HG02798 (cell line): ENCODE measurements at regions not wholly inside any gene's neighbourhood (a gene's known extent, or its start where the extent isn't known, plus 50 kb on each side); places are given as distances from the start of the nearest gene placed in this dataset.
A peak's percentile ranks its signal among the peaks of the same experiment; 100 is the strongest.
"Not testable (repeated sequence)": the region's sequence is repeated elsewhere in the genome, so short reads cannot be mapped to it uniquely, and the experiment has no call there.

Source experiments
- ATAC-seq: cut with Tn5 transposase; IDR thresholded peaks from one replicate; pipeline ENCODE4 v1.9.1; 2021; ENCODE audit warnings: mild to moderate bottlenecking; ENCODE audit not compliant: unreplicated experiment, poor library complexity

- no peak for ATAC-seq
Observed at GRCh38 chr10:53664282-53665019, 891.9 kb upstream of the MBL2 start.

- ATAC-seq: no peak
Observed at GRCh38 chr10:53650794-53651193, 878.2 kb upstream of the MBL2 start.

GRCh38 chr10:53647221-53647620, 874.6 kb upstream of the MBL2 start:
- not testable (repeated sequence) for ATAC-seq

- no peak for ATAC-seq
Observed at GRCh38 chr10:53646525-53646924, 873.9 kb upstream of the MBL2 start.

- no peak for ATAC-seq
Observed at GRCh38 chr10:53645951-53646350, 873.4 kb upstream of the MBL2 start.

GRCh38 chr10:53638006-53638405, 865.4 kb upstream of the MBL2 start:
- no peak for ATAC-seq

GRCh38 chr10:53624722-53625121, 852.1 kb upstream of the MBL2 start:
- no peak for ATAC-seq

- no peak for ATAC-seq
Observed at GRCh38 chr10:53622201-53622600, 849.6 kb upstream of the MBL2 start.

- ATAC-seq: no peak
Observed at GRCh38 chr10:53619671-53620070, 847.1 kb upstream of the MBL2 start.

- ATAC-seq: no peak
Observed at GRCh38 chr10:53607691-53608090, 835.1 kb upstream of the MBL2 start.

- ATAC-seq: no peak
Observed at GRCh38 chr10:53606981-53607380, 834.4 kb upstream of the MBL2 start.

GRCh38 chr10:53601260-53601875, 828.8 kb upstream of the MBL2 start:
- peak; percentile 85 for ATAC-seq

GRCh38 chr10:53598914-53599313, 826.3 kb upstream of the MBL2 start:
- no peak for ATAC-seq

- no peak for ATAC-seq
Observed at GRCh38 chr10:53597835-53598251, 825.3 kb upstream of the MBL2 start.

GRCh38 chr10:53580465-53580864, 807.9 kb upstream of the MBL2 start:
- no peak for ATAC-seq

GRCh38 chr10:53579773-53580172, 807.2 kb upstream of the MBL2 start:
- ATAC-seq: no peak

GRCh38 chr10:53574024-53574423, 801.4 kb upstream of the MBL2 start:
- no peak for ATAC-seq

GRCh38 chr10:53573498-53573897, 800.9 kb upstream of the MBL2 start:
- ATAC-seq: no peak

- ATAC-seq: no peak
Observed at GRCh38 chr10:53572799-53573198, 800.2 kb upstream of the MBL2 start.

- no peak for ATAC-seq
Observed at GRCh38 chr10:53570221-53570620, 797.6 kb upstream of the MBL2 start.

- no peak for ATAC-seq
Observed at GRCh38 chr10:53569455-53569854, 796.9 kb upstream of the MBL2 start.

GRCh38 chr10:53548664-53549063, 776.1 kb upstream of the MBL2 start:
- no peak for ATAC-seq
